T-cell (primary cell): ENCODE measurements at regions not wholly inside any gene's neighbourhood (a gene's known extent, or its start where the extent isn't known, plus 50 kb on each side); places are given as distances from the start of the nearest gene placed in this dataset.

ENCODE experiments used
- ATAC-seq, 4 experiments: fragments of 200-7000 bp in 3 of 4; fragments of 150-1000 bp in 1 of 4; cut with Tn5 transposase; replicated peaks in 1 of 4; 1 replicate in 3 of 4; 2 replicates in 1 of 4; pipeline ENCODE4 v1.10.0; 2021; ENCODE audit warnings: moderate library complexity in 3 of 4, mild to moderate bottlenecking in 2 of 4, moderate number of reproducible peaks in 1 of 4
- CTCF ChIA-PET, 2 donors: fragments of 300-600 bp; sonication (Branson Sonifier 250); formaldehyde crosslinking; loops; one replicate each; lab custom pipeline; 2022; ENCODE audit warnings: antibody characterized with exemption in 2 of 2; lab: Charles Lee
- POLR2A ChIA-PET, 2 donors: fragments of 300-600 bp; sonication (Branson Sonifier 250); formaldehyde crosslinking; loops; one replicate each; lab custom pipeline; 2022; ENCODE audit warnings: antibody characterized with exemption in 2 of 2; lab: Charles Lee
- DNase-seq, 35 experiments: peaks; one replicate each; pipeline versions ENCODE4 v3.0.0 to v3.0.0-alpha.2; 2013 to 2023
- H3K27ac ChIP-seq: one replicate; pipeline ENCODE4 v1.5.1; 2013; ENCODE audit warnings: low read length
- H3K27me3 ChIP-seq, 2 experiments: replicated peaks in 1 of 2; 1 replicate in 1 of 2; 2 replicates in 1 of 2; pipeline versions ENCODE4 v1.6.1 to v1.7.0; 2013; ENCODE audit warnings: low read length in 1 of 2, mixed read lengths in 1 of 2; ENCODE audit not compliant: control insufficient read depth in 2 of 2, insufficient read depth in 2 of 2; ENCODE audit errors: extremely low read depth in 1 of 2
- H3K36me3 ChIP-seq, 2 donors: 1 replicate in 1 of 2; 2 replicates in 1 of 2; pipeline versions ENCODE4 v1.6.1 to v1.7.0; 2013; ENCODE audit warnings: low read length in 1 of 2; ENCODE audit not compliant: control insufficient read depth in 2 of 2, insufficient read depth in 1 of 2; ENCODE audit errors: extremely low read depth in 1 of 2
- H3K4me1 ChIP-seq, 2 experiments: 1 replicate in 1 of 2; 2 replicates in 1 of 2; pipeline versions ENCODE4 v1.6.1 to v1.7.0; 2013; ENCODE audit warnings: low read length in 2 of 2, mixed read lengths in 1 of 2; ENCODE audit not compliant: insufficient read depth in 2 of 2, control insufficient read depth in 1 of 2; ENCODE audit errors: extremely low read depth in 1 of 2
- H3K4me3 ChIP-seq, 2 donors: 1 replicate in 1 of 2; 2 replicates in 1 of 2; pipeline versions ENCODE4 v1.5.1 to v1.7.0; 2013; ENCODE audit warnings: mild to moderate bottlenecking in 2 of 2, low read length in 1 of 2, moderate library complexity in 1 of 2; ENCODE audit not compliant: control insufficient read depth in 1 of 2; ENCODE audit errors: extremely low read depth in 1 of 2
- H3K9me3 ChIP-seq: 2 replicates; pipeline ENCODE4 v1.7.0; 2013
- H3K27ac Mint-ChIP-seq, 2 donors: one replicate each; pipeline ENCODE4 v1.8.0; 2020 to 2021; ENCODE audit warnings: mild to moderate bottlenecking in 2 of 2, mixed read lengths in 2 of 2
- H3K27me3 Mint-ChIP-seq, 2 donors: one replicate each; pipeline ENCODE4 v1.8.0; 2021 to 2022; ENCODE audit warnings: mixed read lengths in 2 of 2
- H3K36me3 Mint-ChIP-seq: one replicate; pipeline ENCODE4 v1.8.0; 2021; ENCODE audit warnings: mixed read lengths
- H3K4me1 Mint-ChIP-seq, 3 donors: one replicate each; pipeline ENCODE4 v1.8.0; 2020 to 2022; ENCODE audit warnings: mixed read lengths in 3 of 3, mild to moderate bottlenecking in 1 of 3
- H3K4me3 Mint-ChIP-seq, 3 donors: one replicate each; pipeline ENCODE4 v1.8.0; 2020 to 2022; ENCODE audit warnings: mild to moderate bottlenecking in 3 of 3, mixed read lengths in 3 of 3, moderate library complexity in 3 of 3
- H3K9me3 Mint-ChIP-seq, 3 donors: one replicate each; pipeline ENCODE4 v1.8.0; 2020 to 2022; ENCODE audit warnings: mixed read lengths in 3 of 3
- WGBS: methylation state at CpG from one replicate; pipeline ENCODE4 v1.1.5; 2013; ENCODE audit warnings: missing lambda C conversion rate; ENCODE audit not compliant: insufficient coverage; 5-methylcytosine and 5-hydroxymethylcytosine counted together

GRCh38 chr6:81093051-81093450 lies 659.4 kb downstream of the TENT5A start:
- Mint-ChIP-seq H3K36me3 (no peaks in the 10 kb centered on the region), H3K27ac (no peak overlapping the region), H3K4me1 (no peaks in the 10 kb centered on the region), H3K4me3 (no peak overlapping the region), H3K9me3 (peaks cover 3 to 11% (median 7%) of the 10 kb centered on the region in 3 donors), H3K27me3 (no peaks in the 10 kb centered on the region)
- H3K27ac ChIP-seq = no peak overlapping the region
- DNase-seq (no peak), ATAC-seq (no peak)
- WGBS = no CpG with 5 or more reads among the region's 5 CpGs
- no peaks in the 10 kb centered on the region for H3K27me3 ChIP-seq
- ChIA-PET CTCF (no interaction called here), POLR2A (no interaction called here)
- no peaks in the 10 kb centered on the region for H3K4me1 ChIP-seq
- no peak overlapping the region for H3K4me3 ChIP-seq
- no peaks in the 10 kb centered on the region for H3K36me3 ChIP-seq
- H3K9me3 ChIP-seq = no peaks in the 10 kb centered on the region

DNA sequence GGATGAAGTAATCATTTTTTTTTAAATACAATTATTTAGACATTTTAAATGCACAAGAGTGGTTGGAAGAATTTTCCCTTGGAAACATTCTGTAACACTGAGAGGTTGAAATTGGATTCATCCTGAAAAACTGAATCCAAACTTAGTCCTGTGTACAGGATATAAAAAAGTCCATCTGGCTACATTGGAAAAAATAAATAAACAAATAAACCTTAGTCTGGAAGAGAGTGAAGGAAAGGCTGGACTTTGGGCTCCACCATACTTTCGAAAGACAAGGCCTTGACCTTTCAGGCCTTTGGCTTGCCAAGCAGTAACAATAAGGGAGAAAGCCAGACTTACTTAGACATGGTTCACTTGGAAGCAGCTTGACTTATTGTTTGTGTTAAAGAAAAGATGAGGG lies 664.3 kb downstream of the TENT5A start:
- ATAC-seq (no peak), DNase-seq (no peak)
- ChIA-PET CTCF (no interaction called here), POLR2A (no interaction called here)
- no peak overlapping the region for H3K27ac Mint-ChIP-seq
- no peaks in the 10 kb centered on the region for H3K27me3 ChIP-seq
- no peaks in the 10 kb centered on the region for H3K27me3 Mint-ChIP-seq
- no CpG with 5 or more reads among the region's 1 CpG for WGBS
- H3K9me3 ChIP-seq = no peaks in the 10 kb centered on the region
- H3K9me3 Mint-ChIP-seq = peaks cover 0 to 4% (median 1%) of the 10 kb centered on the region in 3 donors
- H3K36me3 ChIP-seq = no peaks in the 10 kb centered on the region
- H3K36me3 Mint-ChIP-seq = no peaks in the 10 kb centered on the region
- H3K4me1 Mint-ChIP-seq = no peaks in the 10 kb centered on the region
- no peak overlapping the region for H3K27ac ChIP-seq
- H3K4me3 Mint-ChIP-seq = no peak overlapping the region
- H3K4me1 ChIP-seq = no peaks in the 10 kb centered on the region
- no peak overlapping the region for H3K4me3 ChIP-seq

DNA sequence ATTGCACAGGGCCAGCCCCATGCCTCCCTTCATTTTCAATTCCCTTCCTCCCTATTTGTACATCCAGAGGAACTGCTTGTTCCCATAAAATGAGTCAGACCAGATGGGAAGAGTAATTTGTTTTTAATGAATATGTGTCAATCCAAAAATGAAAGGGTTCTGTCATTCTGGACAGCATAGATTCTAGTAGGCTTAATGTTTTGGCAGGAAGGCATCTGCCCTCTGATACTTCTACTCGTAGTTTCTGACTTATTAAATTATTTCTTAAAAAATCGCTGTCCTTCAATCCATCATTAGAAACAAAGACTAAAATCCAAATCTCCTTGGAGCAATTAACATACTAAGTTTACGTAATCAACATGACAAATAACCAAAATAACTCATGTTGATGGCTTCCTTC lies 665.5 kb downstream of the TENT5A start:
- Mint-ChIP-seq H3K27ac (no peak overlapping the region), H3K4me1 (no peaks in the 10 kb centered on the region), H3K4me3 (no peak overlapping the region), H3K9me3 (peaks cover 0 to 2% (median 0%) of the 10 kb centered on the region in 3 donors), H3K36me3 (no peaks in the 10 kb centered on the region), H3K27me3 (no peaks in the 10 kb centered on the region)
- ATAC-seq = no peak
- DNase-seq = no peak
- H3K27ac ChIP-seq = no peak overlapping the region
- CTCF ChIA-PET = no interaction called here
- 72% methylated on average over 3 of the region's 3 CpGs for WGBS
- POLR2A ChIA-PET = no interaction called here
- H3K9me3 ChIP-seq = no peaks in the 10 kb centered on the region
- H3K36me3 ChIP-seq = no peaks in the 10 kb centered on the region
- H3K4me3 ChIP-seq = no peak overlapping the region
- H3K4me1 ChIP-seq = no peaks in the 10 kb centered on the region
- no peaks in the 10 kb centered on the region for H3K27me3 ChIP-seq

DNA sequence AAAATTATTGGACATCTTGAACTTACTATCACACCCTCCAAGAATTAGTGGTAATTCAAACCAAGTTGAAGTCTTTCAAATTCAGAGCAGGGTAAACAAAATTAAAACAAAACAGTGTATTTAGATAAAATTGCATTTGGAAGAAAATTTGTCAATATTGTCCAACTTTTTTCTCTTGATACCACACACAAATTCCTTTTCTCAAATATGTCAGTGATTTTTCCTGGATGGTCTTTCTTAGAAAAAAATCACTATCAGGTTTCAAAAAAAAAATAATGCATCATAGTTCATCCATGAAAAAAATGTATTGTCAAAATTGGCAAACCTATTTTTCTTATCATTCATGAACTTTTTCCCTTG lies 667.1 kb downstream of the TENT5A start:
- ATAC-seq (no peak), DNase-seq (no peak)
- H3K4me3 Mint-ChIP-seq = no peak overlapping the region
- Histone ChIP-seq H3K36me3 (no peaks in the 10 kb centered on the region), H3K9me3 (no peaks in the 10 kb centered on the region), H3K27ac (no peak overlapping the region), H3K4me1 (no peaks in the 10 kb centered on the region), H3K27me3 (no peaks in the 10 kb centered on the region), H3K4me3 (no peak overlapping the region)
- H3K4me1 Mint-ChIP-seq = no peaks in the 10 kb centered on the region
- POLR2A ChIA-PET = no interaction called here
- H3K36me3 Mint-ChIP-seq = no peaks in the 10 kb centered on the region
- CTCF ChIA-PET = no interaction called here
- H3K9me3 Mint-ChIP-seq = peaks cover 0 to 3% (median 0%) of the 10 kb centered on the region in 3 donors
- no peak overlapping the region for H3K27ac Mint-ChIP-seq
- H3K27me3 Mint-ChIP-seq = no peaks in the 10 kb centered on the region

DNA sequence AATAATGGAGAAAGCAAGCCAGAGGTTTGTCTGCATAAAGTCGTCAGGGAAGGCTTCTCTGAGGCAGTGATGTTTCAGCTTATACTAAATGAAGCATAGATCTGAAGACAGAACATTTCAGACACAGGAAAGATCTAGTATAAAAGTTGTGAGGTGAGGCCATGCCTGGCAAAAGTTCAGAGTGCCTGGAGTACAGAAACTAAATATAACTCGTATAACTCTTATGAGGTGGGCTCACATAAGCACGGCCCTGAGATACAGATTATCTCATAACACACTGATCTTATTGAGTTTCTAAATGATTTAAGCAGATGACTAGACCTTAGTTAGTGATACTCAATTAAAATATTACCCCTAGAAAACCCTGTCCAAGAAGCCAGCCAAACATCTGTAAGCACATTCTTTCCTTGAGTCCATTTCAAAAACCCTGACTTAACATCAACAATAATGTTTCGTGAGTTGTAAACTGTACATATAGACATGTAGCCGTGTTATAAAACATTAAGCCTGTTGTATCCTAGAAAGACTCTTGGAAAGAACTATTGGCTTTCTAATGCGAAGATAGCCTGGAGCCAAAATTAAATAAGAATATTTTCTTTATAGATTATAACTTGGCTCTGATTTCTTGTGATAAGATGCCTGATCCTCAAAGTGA lies 667.6 kb downstream of the TENT5A start:
- Mint-ChIP-seq H3K27me3 (no peaks in the 10 kb centered on the region), H3K4me1 (no peaks in the 10 kb centered on the region), H3K4me3 (no peak overlapping the region), H3K36me3 (no peaks in the 10 kb centered on the region), H3K9me3 (peaks cover 0 to 3% (median 0%) of the 10 kb centered on the region in 3 donors), H3K27ac (no peak overlapping the region)
- ChIA-PET CTCF (no interaction called here), POLR2A (no interaction called here)
- H3K4me3 ChIP-seq = no peak overlapping the region
- no peaks in the 10 kb centered on the region for H3K36me3 ChIP-seq
- H3K27me3 ChIP-seq = no peaks in the 10 kb centered on the region
- ATAC-seq (no peak), DNase-seq (no peak)
- H3K27ac ChIP-seq = no peak overlapping the region
- no peaks in the 10 kb centered on the region for H3K4me1 ChIP-seq
- WGBS = no CpG with 5 or more reads among the region's 6 CpGs
- H3K9me3 ChIP-seq = no peaks in the 10 kb centered on the region

GRCh38 chr6:81075974-81076373 lies 676.5 kb downstream of the TENT5A start:
- Histone ChIP-seq H3K36me3 (no peaks in the 10 kb centered on the region), H3K27me3 (no peaks in the 10 kb centered on the region), H3K4me3 (no peak overlapping the region), H3K27ac (no peak overlapping the region), H3K4me1 (no peaks in the 10 kb centered on the region), H3K9me3 (no peaks in the 10 kb centered on the region)
- Mint-ChIP-seq H3K4me3 (no peak overlapping the region), H3K9me3 (peaks cover 2 to 18% (median 6%) of the 10 kb centered on the region in 3 donors), H3K27me3 (no peaks in the 10 kb centered on the region), H3K4me1 (no peaks in the 10 kb centered on the region), H3K27ac (no peak overlapping the region), H3K36me3 (no peaks in the 10 kb centered on the region)
- WGBS = no CpG with 5 or more reads among the region's 5 CpGs
- CTCF ChIA-PET = no interaction called here
- POLR2A ChIA-PET = no interaction called here
- no peak for DNase-seq
- ATAC-seq = no peak

- ATAC-seq = no peak
- ChIA-PET POLR2A (no interaction called here), CTCF (no interaction called here)
- no peak for DNase-seq
- H3K4me1 Mint-ChIP-seq = no peaks in the 10 kb centered on the region
- H3K4me3 Mint-ChIP-seq = no peak overlapping the region
- Histone ChIP-seq H3K36me3 (no peaks in the 10 kb centered on the region), H3K4me1 (no peaks in the 10 kb centered on the region), H3K27me3 (no peaks in the 10 kb centered on the region), H3K9me3 (no peaks in the 10 kb centered on the region), H3K4me3 (no peak overlapping the region), H3K27ac (no peak overlapping the region)
- no peaks in the 10 kb centered on the region for H3K27me3 Mint-ChIP-seq
- no peak overlapping the region for H3K27ac Mint-ChIP-seq
- no peaks in the 10 kb centered on the region for H3K36me3 Mint-ChIP-seq
- peaks cover 2 to 18% (median 10%) of the 10 kb centered on the region in 3 donors for H3K9me3 Mint-ChIP-seq
Measured at GRCh38 chr6:81073318-81073717, 679.2 kb downstream of the TENT5A start.
